NCI-H2029 (cell line): ENCODE measurements at regions not wholly inside any gene's neighbourhood (a gene's known extent, or its start where the extent isn't known, plus 50 kb on each side); places are given as distances from the start of the nearest gene placed in this dataset.
"Not testable (repeated sequence)": the region's sequence is repeated elsewhere in the genome, so short reads cannot be mapped to it uniquely, and the experiment has no call there.

Experiments used
- DNase-seq: peaks from one replicate; lab custom pipeline; 2025; lab: John Stamatoyannopoulos, UW

- no peak for DNase-seq
Measured at GRCh38 chr5:120088836-120089235, 375.3 kb upstream of the PRR16 start.

GRCh38 chr5:120091376-120091948 is 372.6 kb upstream of the PRR16 start:
- DNase-seq: no peak

GRCh38 chr5:120092649-120093048 is 371.5 kb upstream of the PRR16 start:
- DNase-seq: no peak

GRCh38 chr5:120093178-120093577 is 370.9 kb upstream of the PRR16 start:
- no peak for DNase-seq

GRCh38 chr5:120096413-120096812 is 367.7 kb upstream of the PRR16 start:
- no peak for DNase-seq

GRCh38 chr5:120098426-120098825 is 365.7 kb upstream of the PRR16 start:
- DNase-seq: no peak

- no peak for DNase-seq
Measured at GRCh38 chr5:120098902-120099535, 365.1 kb upstream of the PRR16 start.

- no peak for DNase-seq
Measured at GRCh38 chr5:120101771-120102170, 362.3 kb upstream of the PRR16 start.

- no peak for DNase-seq
Measured at GRCh38 chr5:120103495-120103894, 360.6 kb upstream of the PRR16 start.

- DNase-seq: no peak
Measured at GRCh38 chr5:120106912-120107525, 357.1 kb upstream of the PRR16 start.

GRCh38 chr5:120108586-120109248 is 355.4 kb upstream of the PRR16 start:
- no peak for DNase-seq

- DNase-seq: no peak
Measured at GRCh38 chr5:120122703-120123102, 341.4 kb upstream of the PRR16 start.

GRCh38 chr5:120124031-120124430 is 340.1 kb upstream of the PRR16 start:
- no peak for DNase-seq

GRCh38 chr5:120124961-120125360 is 339.1 kb upstream of the PRR16 start:
- no peak for DNase-seq

GRCh38 chr5:120132347-120132746 is 331.8 kb upstream of the PRR16 start:
- not testable (repeated sequence) for DNase-seq

- no peak for DNase-seq
Measured at GRCh38 chr5:120134944-120135343, 329.2 kb upstream of the PRR16 start.

GRCh38 chr5:120137582-120137981 is 326.5 kb upstream of the PRR16 start:
- no peak for DNase-seq

- no peak for DNase-seq
Measured at GRCh38 chr5:120139039-120139438, 325.1 kb upstream of the PRR16 start.

GRCh38 chr5:120140501-120140900 is 323.6 kb upstream of the PRR16 start:
- DNase-seq: no peak

GRCh38 chr5:120141076-120141475 is 323.0 kb upstream of the PRR16 start:
- DNase-seq: no peak

GRCh38 chr5:120146787-120147186 is 317.3 kb upstream of the PRR16 start:
- no peak for DNase-seq

GRCh38 chr5:120147911-120148310 is 316.2 kb upstream of the PRR16 start:
- DNase-seq: not testable (repeated sequence)

- DNase-seq: no peak
Measured at GRCh38 chr5:120150770-120151169, 313.3 kb upstream of the PRR16 start.
